ENCODE measurements at regions not wholly inside any gene's neighbourhood (a gene's known extent, or its start where the extent isn't known, plus 50 kb on each side); places are given as distances from the start of the nearest gene placed in this dataset.

DNA sequence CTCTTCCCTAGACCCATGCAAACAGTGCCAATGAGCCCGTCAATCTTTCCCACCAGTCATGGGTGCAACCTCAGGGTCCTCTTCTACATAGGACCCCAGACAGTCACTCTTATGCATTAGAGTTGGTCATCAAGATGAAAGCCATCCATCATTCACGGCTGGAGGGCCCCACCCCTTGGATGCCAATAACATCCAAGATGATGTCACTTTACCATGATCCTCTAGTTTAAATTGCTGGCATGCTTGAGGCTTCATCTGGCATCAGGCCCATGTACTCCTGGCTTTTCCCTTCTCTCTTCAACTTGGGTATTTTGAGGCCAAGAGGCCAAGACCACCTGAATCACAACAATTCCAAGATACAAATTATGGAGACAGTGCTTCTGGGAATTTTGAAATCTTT is 91.1 kb upstream of the MAPK4 start:
- TF ChIP-seq ZNF565 (CRISPR knock-in tag; conservative IDR thresholded peaks at IDR 0.05; ENCODE audit: low read depth) = no peak
- no peak for TF ChIP-seq RARB (CRISPR knock-in tag; IDR thresholded peaks at IDR 0.05)
- no peak for TF ChIP-seq CSDC2 (CRISPR knock-in tag; IDR thresholded peaks at IDR 0.05)
- no peak for TF ChIP-seq OSR1 (CRISPR knock-in tag; IDR thresholded peaks at IDR 0.05)
- TF ChIP-seq, protein P1, sequence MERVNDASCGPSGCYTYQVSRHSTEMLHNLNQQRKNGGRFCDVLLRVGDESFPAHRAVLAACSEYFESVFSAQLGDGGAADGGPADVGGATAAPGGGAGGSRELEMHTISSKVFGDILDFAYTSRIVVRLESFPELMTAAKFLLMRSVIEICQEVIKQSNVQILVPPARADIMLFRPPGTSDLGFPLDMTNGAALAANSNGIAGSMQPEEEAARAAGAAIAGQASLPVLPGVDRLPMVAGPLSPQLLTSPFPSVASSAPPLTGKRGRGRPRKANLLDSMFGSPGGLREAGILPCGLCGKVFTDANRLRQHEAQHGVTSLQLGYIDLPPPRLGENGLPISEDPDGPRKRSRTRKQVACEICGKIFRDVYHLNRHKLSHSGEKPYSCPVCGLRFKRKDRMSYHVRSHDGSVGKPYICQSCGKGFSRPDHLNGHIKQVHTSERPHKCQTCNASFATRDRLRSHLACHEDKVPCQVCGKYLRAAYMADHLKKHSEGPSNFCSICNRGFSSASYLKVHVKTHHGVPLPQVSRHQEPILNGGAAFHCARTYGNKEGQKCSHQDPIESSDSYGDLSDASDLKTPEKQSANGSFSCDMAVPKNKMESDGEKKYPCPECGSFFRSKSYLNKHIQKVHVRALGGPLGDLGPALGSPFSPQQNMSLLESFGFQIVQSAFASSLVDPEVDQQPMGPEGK (CRISPR knock-in tag; IDR thresholded peaks at IDR 0.05; ENCODE audit: borderline replicate concordance) = no peak
- TF ChIP-seq TCF4 (CRISPR knock-in tag; IDR thresholded peaks at IDR 0.05; ENCODE audit: borderline replicate concordance) = no peak
- no peak for TF ChIP-seq ARNTL (CRISPR knock-in tag; IDR thresholded peaks at IDR 0.05; ENCODE audit: borderline replicate concordance, low read depth)
- TF ChIP-seq, protein P2, sequence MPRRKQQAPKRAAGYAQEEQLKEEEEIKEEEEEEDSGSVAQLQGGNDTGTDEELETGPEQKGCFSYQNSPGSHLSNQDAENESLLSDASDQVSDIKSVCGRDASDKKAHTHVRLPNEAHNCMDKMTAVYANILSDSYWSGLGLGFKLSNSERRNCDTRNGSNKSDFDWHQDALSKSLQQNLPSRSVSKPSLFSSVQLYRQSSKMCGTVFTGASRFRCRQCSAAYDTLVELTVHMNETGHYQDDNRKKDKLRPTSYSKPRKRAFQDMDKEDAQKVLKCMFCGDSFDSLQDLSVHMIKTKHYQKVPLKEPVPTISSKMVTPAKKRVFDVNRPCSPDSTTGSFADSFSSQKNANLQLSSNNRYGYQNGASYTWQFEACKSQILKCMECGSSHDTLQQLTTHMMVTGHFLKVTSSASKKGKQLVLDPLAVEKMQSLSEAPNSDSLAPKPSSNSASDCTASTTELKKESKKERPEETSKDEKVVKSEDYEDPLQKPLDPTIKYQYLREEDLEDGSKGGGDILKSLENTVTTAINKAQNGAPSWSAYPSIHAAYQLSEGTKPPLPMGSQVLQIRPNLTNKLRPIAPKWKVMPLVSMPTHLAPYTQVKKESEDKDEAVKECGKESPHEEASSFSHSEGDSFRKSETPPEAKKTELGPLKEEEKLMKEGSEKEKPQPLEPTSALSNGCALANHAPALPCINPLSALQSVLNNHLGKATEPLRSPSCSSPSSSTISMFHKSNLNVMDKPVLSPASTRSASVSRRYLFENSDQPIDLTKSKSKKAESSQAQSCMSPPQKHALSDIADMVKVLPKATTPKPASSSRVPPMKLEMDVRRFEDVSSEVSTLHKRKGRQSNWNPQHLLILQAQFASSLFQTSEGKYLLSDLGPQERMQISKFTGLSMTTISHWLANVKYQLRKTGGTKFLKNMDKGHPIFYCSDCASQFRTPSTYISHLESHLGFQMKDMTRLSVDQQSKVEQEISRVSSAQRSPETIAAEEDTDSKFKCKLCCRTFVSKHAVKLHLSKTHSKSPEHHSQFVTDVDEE (CRISPR knock-in tag; IDR thresholded peaks at IDR 0.05) = no peak
